ENCODE measurements at regions not wholly inside any gene's neighbourhood (a gene's known extent, or its start where the extent isn't known, plus 50 kb on each side); places are given as distances from the start of the nearest gene placed in this dataset.
"Not testable (repeated sequence)": the region's sequence is repeated elsewhere in the genome, so short reads cannot be mapped to it uniquely, and the experiment has no call there.

DNA sequence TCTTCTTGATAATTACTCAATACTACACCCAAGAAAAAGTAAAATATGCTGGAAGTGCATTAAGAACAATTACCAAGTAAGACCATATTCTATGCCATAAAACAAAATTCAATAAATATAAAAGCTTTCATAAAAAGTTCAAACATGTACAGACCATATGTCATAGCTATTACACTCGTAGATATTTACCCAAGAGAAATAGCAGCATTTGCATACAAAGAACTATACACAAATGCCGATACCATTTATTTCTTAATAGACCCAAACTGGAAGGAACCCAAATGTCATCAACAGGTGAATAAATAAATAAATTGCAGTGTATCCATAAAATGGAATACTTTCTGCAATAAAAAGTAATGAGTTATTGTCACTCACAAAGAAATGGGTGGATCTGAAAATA is 78.3 kb upstream of the SLC16A7 start:
- DNase-seq = no peak
- Histone ChIP-seq H3K27me3 (ENCODE audit: control insufficient read depth, insufficient read depth, low read length) (no peaks in the 10 kb centered on the region), H3K9me3 (replicated peaks; ENCODE audit: control insufficient read depth, low read depth, low read length) (no peaks in the 10 kb centered on the region), H3K4me1 (ENCODE audit: control insufficient read depth, insufficient read depth, low read length) (no peaks in the 10 kb centered on the region), H3K36me3 (ENCODE audit: control insufficient read depth, insufficient read depth, low read length) (no peaks in the 10 kb centered on the region), H3K27ac (ENCODE audit: low read length) (no peak overlapping the region), H3K4me3 (ENCODE audit: low read length) (no peak overlapping the region)
- no CpG with 5 or more reads among the region's 2 CpGs for WGBS (ENCODE audit: insufficient coverage)

DNA sequence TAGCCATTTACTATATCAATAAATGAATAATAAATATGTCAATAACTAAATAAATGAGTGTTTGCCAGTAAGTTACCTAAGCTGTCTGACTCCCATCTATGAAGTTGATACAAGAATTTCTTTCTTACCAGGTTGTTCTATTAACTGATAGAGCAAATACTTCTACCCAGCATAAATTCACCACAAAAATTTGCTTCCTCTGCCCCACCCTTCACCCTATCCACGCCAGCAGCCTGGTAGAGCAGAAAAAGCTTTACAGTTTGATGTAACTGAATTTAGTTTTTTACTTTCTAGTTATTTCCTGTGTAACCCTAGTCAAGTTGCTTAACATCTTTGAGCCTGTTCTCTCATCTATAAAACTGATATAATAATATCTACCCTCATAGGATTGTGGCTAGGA is 94.9 kb upstream of the SLC16A7 start:
- no CpG with 5 or more reads among the region's 1 CpG for WGBS (ENCODE audit: insufficient coverage)
- Histone ChIP-seq H3K36me3 (ENCODE audit: control insufficient read depth, insufficient read depth, low read length) (no peaks in the 10 kb centered on the region), H3K27me3 (ENCODE audit: control insufficient read depth, insufficient read depth, low read length) (no peaks in the 10 kb centered on the region), H3K4me1 (ENCODE audit: control insufficient read depth, insufficient read depth, low read length) (no peaks in the 10 kb centered on the region), H3K27ac (ENCODE audit: low read length) (no peak overlapping the region), H3K9me3 (replicated peaks; ENCODE audit: control insufficient read depth, low read depth, low read length) (no peaks in the 10 kb centered on the region), H3K4me3 (ENCODE audit: low read length) (no peak overlapping the region)
- no peak for DNase-seq

GRCh38 chr12:59500335-59500734 is 95.5 kb upstream of the SLC16A7 start:
- 75% methylated on average over 1 of the region's 1 CpG for WGBS (ENCODE audit: insufficient coverage)
- no peaks in the 10 kb centered on the region for H3K9me3 ChIP-seq (replicated peaks; ENCODE audit: control insufficient read depth, low read depth, low read length)
- no peaks in the 10 kb centered on the region for H3K36me3 ChIP-seq (ENCODE audit: control insufficient read depth, insufficient read depth, low read length)
- no peak for DNase-seq
- no peaks in the 10 kb centered on the region for H3K4me1 ChIP-seq (ENCODE audit: control insufficient read depth, insufficient read depth, low read length)
- no peaks in the 10 kb centered on the region for H3K27me3 ChIP-seq (ENCODE audit: control insufficient read depth, insufficient read depth, low read length)
- H3K27ac ChIP-seq (ENCODE audit: low read length) = no peak overlapping the region
- no peak overlapping the region for H3K4me3 ChIP-seq (ENCODE audit: low read length)

GRCh38 chr12:59499774-59500173 is 96.1 kb upstream of the SLC16A7 start:
- no peak for DNase-seq
- Histone ChIP-seq H3K4me3 (ENCODE audit: low read length) (no peak overlapping the region), H3K27me3 (ENCODE audit: control insufficient read depth, insufficient read depth, low read length) (no peaks in the 10 kb centered on the region), H3K27ac (ENCODE audit: low read length) (no peak overlapping the region), H3K4me1 (ENCODE audit: control insufficient read depth, insufficient read depth, low read length) (no peaks in the 10 kb centered on the region), H3K9me3 (replicated peaks; ENCODE audit: control insufficient read depth, low read depth, low read length) (no peaks in the 10 kb centered on the region), H3K36me3 (ENCODE audit: control insufficient read depth, insufficient read depth, low read length) (no peaks in the 10 kb centered on the region)
- no CpG with 5 or more reads among the region's 1 CpG for WGBS (ENCODE audit: insufficient coverage)

DNA sequence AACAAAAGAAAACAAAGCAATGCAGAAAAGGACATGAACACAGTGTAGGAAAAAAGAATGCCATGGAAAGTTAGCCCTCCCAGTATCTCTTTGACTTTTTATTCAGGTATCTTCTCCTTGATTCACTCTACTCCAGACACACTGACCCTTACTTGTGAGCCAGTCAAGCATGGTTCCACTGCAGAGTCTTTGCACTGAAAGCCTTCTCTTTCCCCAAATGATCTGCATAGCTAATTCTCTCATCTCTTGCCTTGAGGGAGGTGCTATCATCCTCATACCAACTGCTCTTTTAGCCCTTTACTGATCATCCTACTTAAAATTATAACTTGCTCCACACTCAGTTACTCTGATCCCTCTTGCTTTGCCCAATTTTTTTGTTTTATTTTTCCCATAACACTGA is 101.2 kb upstream of the SLC16A7 start:
- Histone ChIP-seq H3K4me3 (ENCODE audit: low read length) (no peak overlapping the region), H3K9me3 (replicated peaks; ENCODE audit: control insufficient read depth, low read depth, low read length) (no peaks in the 10 kb centered on the region), H3K4me1 (ENCODE audit: control insufficient read depth, insufficient read depth, low read length) (no peaks in the 10 kb centered on the region), H3K27me3 (ENCODE audit: control insufficient read depth, insufficient read depth, low read length) (no peaks in the 10 kb centered on the region), H3K36me3 (ENCODE audit: control insufficient read depth, insufficient read depth, low read length) (no peaks in the 10 kb centered on the region), H3K27ac (ENCODE audit: low read length) (no peak overlapping the region)
- DNase-seq = no peak

DNA sequence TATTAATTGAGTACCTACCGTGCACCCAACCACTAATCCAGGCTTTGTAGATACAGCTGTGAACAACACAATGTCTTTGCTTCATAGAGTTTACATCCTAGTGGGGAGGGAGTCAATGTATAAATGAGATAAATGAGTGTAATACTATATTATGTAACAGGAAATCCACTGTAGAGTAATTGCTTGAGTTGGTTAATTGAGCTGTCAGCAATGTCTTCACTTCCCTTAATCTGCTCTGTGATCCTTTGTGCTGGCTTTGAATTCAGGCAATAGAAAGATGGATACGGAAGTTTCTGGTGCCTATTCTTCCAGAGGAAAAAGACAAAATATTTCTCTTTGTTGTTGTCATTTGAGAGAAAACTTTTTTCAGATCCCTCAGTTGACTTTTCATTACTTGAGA is 104.0 kb upstream of the SLC16A7 start:
- Histone ChIP-seq H3K27ac (ENCODE audit: low read length) (no peak overlapping the region), H3K27me3 (ENCODE audit: control insufficient read depth, insufficient read depth, low read length) (no peaks in the 10 kb centered on the region), H3K4me3 (ENCODE audit: low read length) (no peak overlapping the region), H3K9me3 (replicated peaks; ENCODE audit: control insufficient read depth, low read depth, low read length) (no peaks in the 10 kb centered on the region), H3K4me1 (ENCODE audit: control insufficient read depth, insufficient read depth, low read length) (no peaks in the 10 kb centered on the region), H3K36me3 (ENCODE audit: control insufficient read depth, insufficient read depth, low read length) (no peaks in the 10 kb centered on the region)
- no CpG with 5 or more reads among the region's 2 CpGs for WGBS (ENCODE audit: insufficient coverage)
- DNase-seq = no peak

GRCh38 chr12:59486827-59487226 is 109.0 kb upstream of the SLC16A7 start:
- 0% methylated on average over 1 of the region's 1 CpG for WGBS (ENCODE audit: insufficient coverage)
- Histone ChIP-seq H3K27ac (ENCODE audit: low read length) (no peak overlapping the region), H3K36me3 (ENCODE audit: control insufficient read depth, insufficient read depth, low read length) (no peaks in the 10 kb centered on the region), H3K27me3 (ENCODE audit: control insufficient read depth, insufficient read depth, low read length) (no peaks in the 10 kb centered on the region), H3K4me1 (ENCODE audit: control insufficient read depth, insufficient read depth, low read length) (no peaks in the 10 kb centered on the region), H3K9me3 (replicated peaks; ENCODE audit: control insufficient read depth, low read depth, low read length) (no peaks in the 10 kb centered on the region), H3K4me3 (ENCODE audit: low read length) (no peak overlapping the region)
- DNase-seq = no peak

- DNase-seq = peak; percentile 13
- no peak overlapping the region for H3K4me3 ChIP-seq (ENCODE audit: low read length)
- no peak overlapping the region for H3K27ac ChIP-seq (ENCODE audit: low read length)
- H3K9me3 ChIP-seq (replicated peaks; ENCODE audit: control insufficient read depth, low read depth, low read length) = no peaks in the 10 kb centered on the region
- H3K27me3 ChIP-seq (ENCODE audit: control insufficient read depth, insufficient read depth, low read length) = no peaks in the 10 kb centered on the region
- H3K36me3 ChIP-seq (ENCODE audit: control insufficient read depth, insufficient read depth, low read length) = no peaks in the 10 kb centered on the region
- no peaks in the 10 kb centered on the region for H3K4me1 ChIP-seq (ENCODE audit: control insufficient read depth, insufficient read depth, low read length)
Observed at GRCh38 chr12:59484575-59484974, 111.3 kb upstream of the SLC16A7 start.

DNA sequence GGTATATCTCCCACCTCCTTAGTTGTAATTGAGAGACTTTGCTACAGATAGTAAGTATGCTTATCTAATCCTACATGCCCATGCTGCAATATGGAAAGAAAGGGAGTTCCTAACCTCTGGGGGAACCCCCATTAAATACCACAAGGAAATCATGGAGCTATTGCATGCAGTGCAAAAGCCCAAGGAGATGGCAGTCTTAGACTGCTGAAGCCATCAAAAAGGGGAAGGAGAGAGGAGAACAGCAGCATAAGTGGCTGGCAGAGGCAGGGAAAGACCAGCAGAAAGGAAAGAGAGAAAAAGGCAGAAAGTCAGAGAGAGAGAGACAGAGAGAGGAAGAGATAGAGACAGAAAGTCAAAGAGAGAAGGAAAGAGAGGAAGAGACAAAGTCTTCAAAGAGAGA is 121.6 kb upstream of the SLC16A7 start:
- H3K36me3 ChIP-seq (ENCODE audit: control insufficient read depth, insufficient read depth, low read length); H3K4me3 ChIP-seq (ENCODE audit: low read length); DNase-seq; H3K4me1 ChIP-seq (ENCODE audit: control insufficient read depth, insufficient read depth, low read length); H3K9me3 ChIP-seq (replicated peaks; ENCODE audit: control insufficient read depth, low read depth, low read length); H3K27me3 ChIP-seq (ENCODE audit: control insufficient read depth, insufficient read depth, low read length); H3K27ac ChIP-seq (ENCODE audit: low read length): not testable (repeated sequence)

GRCh38 chr12:59472273-59472672 is 123.6 kb upstream of the SLC16A7 start:
- Histone ChIP-seq H3K9me3 (replicated peaks; ENCODE audit: control insufficient read depth, low read depth, low read length) (peaks cover 7% of the 10 kb centered on the region), H3K27ac (ENCODE audit: low read length) (no peak overlapping the region), H3K4me1 (ENCODE audit: control insufficient read depth, insufficient read depth, low read length) (no peaks in the 10 kb centered on the region), H3K27me3 (ENCODE audit: control insufficient read depth, insufficient read depth, low read length) (no peaks in the 10 kb centered on the region), H3K36me3 (ENCODE audit: control insufficient read depth, insufficient read depth, low read length) (no peaks in the 10 kb centered on the region), H3K4me3 (ENCODE audit: low read length) (no peak overlapping the region)
- WGBS (ENCODE audit: insufficient coverage) = 74% methylated on average over 3 of the region's 5 CpGs
- DNase-seq = peak; percentile 52

GRCh38 chr12:59459966-59460660 is 135.7 kb upstream of the SLC16A7 start:
- WGBS (ENCODE audit: insufficient coverage) = 33% methylated on average over 2 of the region's 5 CpGs
- Histone ChIP-seq H3K4me1 (ENCODE audit: control insufficient read depth, insufficient read depth, low read length) (no peaks in the 10 kb centered on the region), H3K27me3 (ENCODE audit: control insufficient read depth, insufficient read depth, low read length) (no peaks in the 10 kb centered on the region), H3K4me3 (ENCODE audit: low read length) (no peak overlapping the region), H3K27ac (ENCODE audit: low read length) (no peak overlapping the region), H3K9me3 (replicated peaks; ENCODE audit: control insufficient read depth, low read depth, low read length) (no peaks in the 10 kb centered on the region), H3K36me3 (ENCODE audit: control insufficient read depth, insufficient read depth, low read length) (no peaks in the 10 kb centered on the region)
- no peak for DNase-seq
